OCI-LY7 (cell line): ENCODE measurements at regions not wholly inside any gene's neighbourhood (a gene's known extent, or its start where the extent isn't known, plus 50 kb on each side); places are given as distances from the start of the nearest gene placed in this dataset.

Experiments
- EZH2phosphoT487 ChIP-seq: fragments of 200-600 bp; sonication (generic); IDR thresholded peaks from 2 replicates; pipeline ENCODE4 v1.6.1; 2018; ENCODE audit warnings: low read depth, borderline replicate concordance, mild to moderate bottlenecking, mixed run types, antibody characterized with exemption, low read length, moderate library complexity, mixed read lengths
- TF ChIP-seq, protein P1 (sequence below): fragments of 200-600 bp; sonication (generic); conservative IDR thresholded peaks from 2 replicates; pipeline ENCODE4 v1.5.1; 2014; ENCODE audit warnings: mild to moderate bottlenecking, antibody characterized with exemption, low read length, moderate library complexity, mixed read lengths

DNA sequence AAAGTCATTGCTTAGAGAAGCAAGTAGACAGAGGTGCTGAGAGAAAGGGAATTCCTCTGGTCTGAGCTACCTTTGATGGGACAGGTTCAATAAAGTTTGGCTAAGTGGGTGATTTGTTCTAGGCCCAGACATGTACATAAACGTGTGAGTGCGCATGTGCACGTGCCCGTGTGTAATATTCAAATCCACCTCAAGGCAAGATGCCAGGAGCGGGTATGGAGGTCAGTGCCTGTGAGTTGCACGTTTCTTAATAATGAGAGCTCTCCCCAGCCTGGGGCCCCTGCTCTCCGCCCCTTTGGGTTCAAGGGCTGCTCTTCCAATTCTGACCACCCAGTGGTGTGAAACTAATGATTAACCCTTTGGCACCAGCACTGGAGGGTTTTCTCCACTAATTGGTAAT lies 53.8 kb upstream of the LMO4 start:
- TF ChIP-seq, protein P1, sequence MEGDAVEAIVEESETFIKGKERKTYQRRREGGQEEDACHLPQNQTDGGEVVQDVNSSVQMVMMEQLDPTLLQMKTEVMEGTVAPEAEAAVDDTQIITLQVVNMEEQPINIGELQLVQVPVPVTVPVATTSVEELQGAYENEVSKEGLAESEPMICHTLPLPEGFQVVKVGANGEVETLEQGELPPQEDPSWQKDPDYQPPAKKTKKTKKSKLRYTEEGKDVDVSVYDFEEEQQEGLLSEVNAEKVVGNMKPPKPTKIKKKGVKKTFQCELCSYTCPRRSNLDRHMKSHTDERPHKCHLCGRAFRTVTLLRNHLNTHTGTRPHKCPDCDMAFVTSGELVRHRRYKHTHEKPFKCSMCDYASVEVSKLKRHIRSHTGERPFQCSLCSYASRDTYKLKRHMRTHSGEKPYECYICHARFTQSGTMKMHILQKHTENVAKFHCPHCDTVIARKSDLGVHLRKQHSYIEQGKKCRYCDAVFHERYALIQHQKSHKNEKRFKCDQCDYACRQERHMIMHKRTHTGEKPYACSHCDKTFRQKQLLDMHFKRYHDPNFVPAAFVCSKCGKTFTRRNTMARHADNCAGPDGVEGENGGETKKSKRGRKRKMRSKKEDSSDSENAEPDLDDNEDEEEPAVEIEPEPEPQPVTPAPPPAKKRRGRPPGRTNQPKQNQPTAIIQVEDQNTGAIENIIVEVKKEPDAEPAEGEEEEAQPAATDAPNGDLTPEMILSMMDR: no peak
- no peak for TF ChIP-seq EZH2phosphoT487
